ENCODE measurements at regions not wholly inside any gene's neighbourhood (a gene's known extent, or its start where the extent isn't known, plus 50 kb on each side); places are given as distances from the start of the nearest gene placed in this dataset.
A peak's percentile ranks its signal among the peaks of the same experiment; 100 is the strongest.

- Histone ChIP-seq H3K9me3 (ENCODE audit: low read depth, low read length, poor library complexity, severe bottlenecking) (no peaks in the 10 kb centered on the region), H3K4me3 (ENCODE audit: low read depth, low read length, poor library complexity, severe bottlenecking) (no peak overlapping the region), H3K27ac (ENCODE audit: low read depth, low read length, poor library complexity, severe bottlenecking) (no peak overlapping the region), H3K36me3 (ENCODE audit: insufficient read depth, low read length, poor library complexity, severe bottlenecking) (no peaks in the 10 kb centered on the region), H3K4me1 (ENCODE audit: insufficient read depth, low read length, poor library complexity, severe bottlenecking) (peaks cover 41% of the 10 kb centered on the region), H3K27me3 (replicated peaks; ENCODE audit: insufficient read depth, low read depth, low read length, poor library complexity) (no peaks in the 10 kb centered on the region)
- no peak for TF ChIP-seq EZH2 (IDR thresholded peaks at IDR 0.05; ENCODE audit: borderline replicate concordance, low read depth, low read length, poor library complexity, severe bottlenecking)
- TF ChIP-seq, protein P1, sequence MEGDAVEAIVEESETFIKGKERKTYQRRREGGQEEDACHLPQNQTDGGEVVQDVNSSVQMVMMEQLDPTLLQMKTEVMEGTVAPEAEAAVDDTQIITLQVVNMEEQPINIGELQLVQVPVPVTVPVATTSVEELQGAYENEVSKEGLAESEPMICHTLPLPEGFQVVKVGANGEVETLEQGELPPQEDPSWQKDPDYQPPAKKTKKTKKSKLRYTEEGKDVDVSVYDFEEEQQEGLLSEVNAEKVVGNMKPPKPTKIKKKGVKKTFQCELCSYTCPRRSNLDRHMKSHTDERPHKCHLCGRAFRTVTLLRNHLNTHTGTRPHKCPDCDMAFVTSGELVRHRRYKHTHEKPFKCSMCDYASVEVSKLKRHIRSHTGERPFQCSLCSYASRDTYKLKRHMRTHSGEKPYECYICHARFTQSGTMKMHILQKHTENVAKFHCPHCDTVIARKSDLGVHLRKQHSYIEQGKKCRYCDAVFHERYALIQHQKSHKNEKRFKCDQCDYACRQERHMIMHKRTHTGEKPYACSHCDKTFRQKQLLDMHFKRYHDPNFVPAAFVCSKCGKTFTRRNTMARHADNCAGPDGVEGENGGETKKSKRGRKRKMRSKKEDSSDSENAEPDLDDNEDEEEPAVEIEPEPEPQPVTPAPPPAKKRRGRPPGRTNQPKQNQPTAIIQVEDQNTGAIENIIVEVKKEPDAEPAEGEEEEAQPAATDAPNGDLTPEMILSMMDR (conservative IDR thresholded peaks at IDR 0.05; ENCODE audit: low read depth, low read length), result no peak
- intact Hi-C loops (cut with micrococcal nuclease; ENCODE audit: unreplicated experiment), result no loop called here
- POLR2A ChIA-PET (ENCODE audit: low non-redundant PET), result no interaction called here
- no peak for DNase-seq (ENCODE audit: low spot score)
- BruUV-seq (replicated peaks), result no TSS peak
- CTCF ChIA-PET, result no interaction called here
Measured at GRCh38 chr2:7207631-7208030, 290.4 kb downstream of the RNF144A start.

DNA sequence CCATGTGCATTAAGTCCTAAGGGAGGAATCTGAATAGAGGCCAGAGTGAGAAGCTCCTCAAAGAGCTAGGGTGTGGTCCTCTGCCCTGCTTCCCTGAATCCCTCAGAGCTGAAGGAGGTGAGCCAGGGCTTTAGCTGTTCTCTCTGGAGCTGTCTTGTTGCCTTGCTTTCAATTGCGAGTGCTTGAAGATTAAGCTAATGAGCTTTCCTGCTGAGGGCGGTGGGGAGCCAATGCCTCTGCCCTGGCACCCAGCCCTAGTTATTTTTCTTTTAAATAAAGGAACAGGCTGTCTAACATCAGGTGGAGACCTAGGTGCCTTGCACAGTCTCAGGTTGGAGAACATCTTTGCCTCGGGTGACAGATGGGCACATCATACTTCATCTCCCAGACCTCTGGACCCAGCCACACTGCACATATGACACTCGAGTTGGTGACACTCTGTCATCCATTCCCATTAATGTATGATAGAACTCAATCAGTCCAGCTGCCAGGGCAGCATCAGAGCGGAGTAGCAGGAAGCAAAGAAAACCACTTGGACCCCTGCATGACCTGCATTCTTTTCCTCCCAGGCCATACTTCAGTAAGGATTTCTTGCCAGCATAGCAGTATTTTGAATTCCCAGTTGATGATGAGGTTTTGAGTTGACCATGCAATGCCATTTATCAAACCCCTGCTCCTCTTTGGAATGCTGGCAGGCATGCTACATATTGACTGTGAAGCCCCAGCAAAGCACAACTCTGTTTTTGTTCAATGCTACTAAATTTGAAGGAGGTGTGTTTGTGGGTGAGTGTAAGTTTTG, 292.7 kb downstream of the RNF144A start:
- no TSS peak for BruUV-seq (replicated peaks)
- intact Hi-C loops (cut with micrococcal nuclease; ENCODE audit: unreplicated experiment), result no loop called here
- no peak overlapping the region for H3K27ac ChIP-seq (ENCODE audit: low read depth, low read length, poor library complexity, severe bottlenecking)
- H3K36me3 ChIP-seq (ENCODE audit: insufficient read depth, low read length, poor library complexity, severe bottlenecking), result no peaks in the 10 kb centered on the region
- DNase-seq (ENCODE audit: low spot score), result peak; percentile 62
- no peaks in the 10 kb centered on the region for H3K27me3 ChIP-seq (replicated peaks; ENCODE audit: insufficient read depth, low read depth, low read length, poor library complexity)
- no peaks in the 10 kb centered on the region for H3K9me3 ChIP-seq (ENCODE audit: low read depth, low read length, poor library complexity, severe bottlenecking)
- H3K4me1 ChIP-seq (ENCODE audit: insufficient read depth, low read length, poor library complexity, severe bottlenecking), result peaks cover 20% of the 10 kb centered on the region
- TF ChIP-seq, protein P1 (conservative IDR thresholded peaks at IDR 0.05; ENCODE audit: low read depth, low read length), result no peak
- TF ChIP-seq EZH2 (IDR thresholded peaks at IDR 0.05; ENCODE audit: borderline replicate concordance, low read depth, low read length, poor library complexity, severe bottlenecking), result no peak
- POLR2A ChIA-PET (ENCODE audit: low non-redundant PET), result no interaction called here
- CTCF ChIA-PET, result no interaction called here
- no peak overlapping the region for H3K4me3 ChIP-seq (ENCODE audit: low read depth, low read length, poor library complexity, severe bottlenecking)

GRCh38 chr2:7210712-7211111, 293.5 kb downstream of the RNF144A start:
- H3K4me3 ChIP-seq (ENCODE audit: low read depth, low read length, poor library complexity, severe bottlenecking), result no peak overlapping the region
- H3K27ac ChIP-seq (ENCODE audit: low read depth, low read length, poor library complexity, severe bottlenecking), result no peak overlapping the region
- TF ChIP-seq EZH2 (IDR thresholded peaks at IDR 0.05; ENCODE audit: borderline replicate concordance, low read depth, low read length, poor library complexity, severe bottlenecking), result no peak
- TF ChIP-seq, protein P1 (conservative IDR thresholded peaks at IDR 0.05; ENCODE audit: low read depth, low read length), result no peak
- no peaks in the 10 kb centered on the region for H3K27me3 ChIP-seq (replicated peaks; ENCODE audit: insufficient read depth, low read depth, low read length, poor library complexity)
- peaks cover 17% of the 10 kb centered on the region for H3K4me1 ChIP-seq (ENCODE audit: insufficient read depth, low read length, poor library complexity, severe bottlenecking)
- no peak for DNase-seq (ENCODE audit: low spot score)
- no TSS peak for BruUV-seq (replicated peaks)
- ChIA-PET POLR2A (ENCODE audit: low non-redundant PET) (no interaction called here), CTCF (no interaction called here)
- intact Hi-C loops (cut with micrococcal nuclease; ENCODE audit: unreplicated experiment), result no loop called here
- H3K36me3 ChIP-seq (ENCODE audit: insufficient read depth, low read length, poor library complexity, severe bottlenecking), result no peaks in the 10 kb centered on the region
- H3K9me3 ChIP-seq (ENCODE audit: low read depth, low read length, poor library complexity, severe bottlenecking), result no peaks in the 10 kb centered on the region
